ENCODE measurements at regions not wholly inside any gene's neighbourhood (a gene's known extent, or its start where the extent isn't known, plus 50 kb on each side); places are given as distances from the start of the nearest gene placed in this dataset.

DNA sequence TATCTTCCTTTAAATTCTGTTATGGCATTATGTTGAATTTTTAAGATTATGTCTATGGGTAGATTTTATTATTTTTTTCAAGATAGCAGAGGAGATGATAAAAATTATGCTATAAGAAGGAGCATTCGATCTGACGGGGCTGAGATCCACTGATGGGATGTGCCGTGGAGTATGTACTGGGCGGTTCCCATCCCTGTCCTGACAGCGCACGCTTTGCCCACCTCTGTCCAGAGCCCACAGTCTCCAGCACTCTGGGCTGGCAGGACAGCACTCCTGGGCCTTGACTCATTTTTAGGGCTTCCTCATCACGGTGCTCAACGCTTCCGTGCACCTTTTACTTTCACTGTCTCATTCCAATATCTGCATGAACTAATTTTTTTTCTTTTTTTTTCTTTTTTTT lies 235.5 kb downstream of the TEX29 start:
- Histone ChIP-seq H3F3A (ENCODE audit: insufficient read depth, low read length) (no peaks in the 10 kb centered on the region), H3K79me2 (ENCODE audit: low read length) (peaks cover 8% of the 10 kb centered on the region; the same call in 1 of the 2 replicates), H3K36me3 (replicated peaks; ENCODE audit: insufficient read depth, low read length) (no peaks in the 10 kb centered on the region), H4K20me1 (ENCODE audit: insufficient read depth, low read length) (no peaks in the 10 kb centered on the region), H3K4me1 (ENCODE audit: low read length) (no peaks in the 10 kb centered on the region), H3K9me2 (replicated peaks; ENCODE audit: insufficient read depth, low read length) (no peaks in the 10 kb centered on the region), H3K4me2 (ENCODE audit: low read depth, low read length) (no peak overlapping the region), H3K27me3 (replicated peaks; ENCODE audit: insufficient read depth, low read length) (no peaks in the 10 kb centered on the region), H3K4me3 (ENCODE audit: low read length) (no peak overlapping the region), H3K9ac (ENCODE audit: low read length) (no peak overlapping the region), H2AFZ (ENCODE audit: low read length) (no peak overlapping the region), H3K9me3 (replicated peaks; ENCODE audit: insufficient read depth, low read length) (no peaks in the 10 kb centered on the region), H3K27ac (ENCODE audit: low read length) (no peak overlapping the region)
- no peak for DNase-seq
- TF ChIP-seq EZH2 (optimal IDR thresholded peaks at IDR 0.05; ENCODE audit: low read depth, low read length) (no peak), EZH2phosphoT487 (IDR thresholded peaks at IDR 0.05; ENCODE audit: low read length) (no peak)
- TF ChIP-seq, protein P1, sequence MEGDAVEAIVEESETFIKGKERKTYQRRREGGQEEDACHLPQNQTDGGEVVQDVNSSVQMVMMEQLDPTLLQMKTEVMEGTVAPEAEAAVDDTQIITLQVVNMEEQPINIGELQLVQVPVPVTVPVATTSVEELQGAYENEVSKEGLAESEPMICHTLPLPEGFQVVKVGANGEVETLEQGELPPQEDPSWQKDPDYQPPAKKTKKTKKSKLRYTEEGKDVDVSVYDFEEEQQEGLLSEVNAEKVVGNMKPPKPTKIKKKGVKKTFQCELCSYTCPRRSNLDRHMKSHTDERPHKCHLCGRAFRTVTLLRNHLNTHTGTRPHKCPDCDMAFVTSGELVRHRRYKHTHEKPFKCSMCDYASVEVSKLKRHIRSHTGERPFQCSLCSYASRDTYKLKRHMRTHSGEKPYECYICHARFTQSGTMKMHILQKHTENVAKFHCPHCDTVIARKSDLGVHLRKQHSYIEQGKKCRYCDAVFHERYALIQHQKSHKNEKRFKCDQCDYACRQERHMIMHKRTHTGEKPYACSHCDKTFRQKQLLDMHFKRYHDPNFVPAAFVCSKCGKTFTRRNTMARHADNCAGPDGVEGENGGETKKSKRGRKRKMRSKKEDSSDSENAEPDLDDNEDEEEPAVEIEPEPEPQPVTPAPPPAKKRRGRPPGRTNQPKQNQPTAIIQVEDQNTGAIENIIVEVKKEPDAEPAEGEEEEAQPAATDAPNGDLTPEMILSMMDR (IDR thresholded peaks at IDR 0.05; ENCODE audit: low read length), result no peak

DNA sequence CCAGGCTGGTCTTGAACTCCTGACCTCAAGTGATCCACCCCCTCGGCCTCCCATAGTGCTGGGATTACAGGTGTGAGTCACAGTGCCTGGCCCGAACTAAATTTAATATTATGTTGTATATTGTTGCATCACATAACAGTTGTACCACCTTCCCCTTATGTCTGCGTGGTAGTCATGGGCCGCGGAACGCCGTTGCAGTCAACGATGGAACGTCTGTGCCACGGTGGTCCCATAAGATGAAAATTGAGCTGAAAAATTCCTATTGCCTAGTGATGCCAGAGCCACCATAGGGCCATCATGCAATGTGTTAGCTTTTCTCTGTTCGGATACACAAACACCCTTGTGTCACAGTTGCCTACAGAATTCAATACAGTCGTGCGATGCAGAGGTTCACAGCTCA lies 236.1 kb downstream of the TEX29 start:
- no peak overlapping the region for H3K4me3 ChIP-seq (ENCODE audit: low read length)
- H3K27me3 ChIP-seq (replicated peaks; ENCODE audit: insufficient read depth, low read length), result no peaks in the 10 kb centered on the region

DNA sequence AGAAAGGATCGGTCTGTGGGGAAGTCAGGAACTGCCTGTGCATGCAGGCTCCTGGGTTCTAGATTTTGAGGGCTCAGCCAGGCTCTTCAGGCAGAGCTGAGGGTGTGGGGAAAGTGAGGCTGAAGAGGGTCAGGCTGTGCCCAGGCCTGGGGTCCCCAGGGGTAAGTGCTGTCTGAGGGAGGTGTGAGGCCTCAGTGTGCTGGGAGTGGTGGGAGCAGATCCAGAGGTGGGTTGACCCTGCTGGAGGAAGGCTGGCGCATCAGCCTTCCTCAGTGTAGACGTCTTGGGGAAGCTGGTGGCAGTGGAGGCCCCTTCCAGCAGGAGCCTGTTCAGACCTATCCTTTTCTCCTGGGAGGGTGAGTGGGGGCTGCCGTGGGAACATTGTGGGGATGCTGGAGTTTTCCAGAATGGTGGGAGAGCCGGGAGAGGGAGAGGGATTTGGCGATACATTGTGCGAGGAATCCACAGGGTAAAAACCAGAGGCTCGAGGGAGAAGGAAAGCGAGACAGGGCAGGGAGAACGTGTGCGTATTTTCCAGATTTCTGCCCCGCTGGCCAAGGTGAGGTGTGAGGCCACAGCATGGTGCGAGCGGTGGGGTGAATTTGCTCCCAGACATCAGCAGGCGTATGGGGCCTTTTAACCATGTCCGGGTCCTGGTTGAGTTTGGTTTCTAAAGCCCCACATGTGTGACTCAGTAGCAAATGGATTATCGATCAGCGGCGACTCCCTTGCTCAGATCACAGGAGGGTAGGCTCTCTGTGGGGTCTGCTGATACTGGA lies 237.7 kb downstream of the TEX29 start:
- Histone ChIP-seq H3K4me3 (ENCODE audit: low read length) (no peak overlapping the region), H3K9me2 (replicated peaks; ENCODE audit: insufficient read depth, low read length) (no peaks in the 10 kb centered on the region), H4K20me1 (ENCODE audit: insufficient read depth, low read length) (no peaks in the 10 kb centered on the region), H3K9me3 (replicated peaks; ENCODE audit: insufficient read depth, low read length) (no peaks in the 10 kb centered on the region), H3F3A (ENCODE audit: insufficient read depth, low read length) (no peaks in the 10 kb centered on the region), H3K79me2 (ENCODE audit: low read length) (peaks cover 6% of the 10 kb centered on the region; the same call in 1 of the 2 replicates), H3K4me1 (ENCODE audit: low read length) (no peaks in the 10 kb centered on the region), H3K27ac (ENCODE audit: low read length) (no peak overlapping the region), H2AFZ (ENCODE audit: low read length) (no peak overlapping the region), H3K27me3 (replicated peaks; ENCODE audit: insufficient read depth, low read length) (no peaks in the 10 kb centered on the region), H3K36me3 (replicated peaks; ENCODE audit: insufficient read depth, low read length) (no peaks in the 10 kb centered on the region), H3K9ac (ENCODE audit: low read length) (no peak overlapping the region), H3K4me2 (ENCODE audit: low read depth, low read length) (no peak overlapping the region)
- DNase-seq, result no peak
- TF ChIP-seq EZH2 (optimal IDR thresholded peaks at IDR 0.05; ENCODE audit: low read depth, low read length) (no peak), EZH2phosphoT487 (IDR thresholded peaks at IDR 0.05; ENCODE audit: low read length) (no peak)
- TF ChIP-seq, protein P1 (IDR thresholded peaks at IDR 0.05; ENCODE audit: low read length), result no peak

More for the DNA sequence above, 236.1 kb downstream of the TEX29 start:
- no peaks in the 10 kb centered on the region for H3F3A ChIP-seq (ENCODE audit: insufficient read depth, low read length)
- H2AFZ ChIP-seq (ENCODE audit: low read length), result no peak overlapping the region
- no peak for DNase-seq
- TF ChIP-seq, protein P1 (IDR thresholded peaks at IDR 0.05; ENCODE audit: low read length), result no peak
- TF ChIP-seq EZH2 (optimal IDR thresholded peaks at IDR 0.05; ENCODE audit: low read depth, low read length), result no peak
- no peak for TF ChIP-seq EZH2phosphoT487 (IDR thresholded peaks at IDR 0.05; ENCODE audit: low read length)
- H3K27ac ChIP-seq (ENCODE audit: low read length), result no peak overlapping the region
- no peaks in the 10 kb centered on the region for H3K36me3 ChIP-seq (replicated peaks; ENCODE audit: insufficient read depth, low read length)
- no peaks in the 10 kb centered on the region for H4K20me1 ChIP-seq (ENCODE audit: insufficient read depth, low read length)
- no peaks in the 10 kb centered on the region for H3K4me1 ChIP-seq (ENCODE audit: low read length)
- no peak overlapping the region for H3K9ac ChIP-seq (ENCODE audit: low read length)
- H3K79me2 ChIP-seq (ENCODE audit: low read length), result peaks cover 8% of the 10 kb centered on the region; the same call in 1 of the 2 replicates
- no peaks in the 10 kb centered on the region for H3K9me3 ChIP-seq (replicated peaks; ENCODE audit: insufficient read depth, low read length)
- no peak overlapping the region for H3K4me2 ChIP-seq (ENCODE audit: low read depth, low read length)
- no peaks in the 10 kb centered on the region for H3K9me2 ChIP-seq (replicated peaks; ENCODE audit: insufficient read depth, low read length)
